H9 (cell line): ENCODE measurements at regions not wholly inside any gene's neighbourhood (a gene's known extent, or its start where the extent isn't known, plus 50 kb on each side); places are given as distances from the start of the nearest gene placed in this dataset.

Experiments
- DNase-seq: peaks from one replicate; pipeline ENCODE4 v3.0.0-alpha.2; 2017
- H2AFZ ChIP-seq: one replicate; pipeline ENCODE4 v1.6.1; 2013; ENCODE audit warnings: mild to moderate bottlenecking, low read length, control low read depth, moderate library complexity
- H2AK5ac ChIP-seq: 2 replicates; pipeline ENCODE4 v1.6.1; 2013; ENCODE audit warnings: low read length, control low read depth, mixed read lengths; ENCODE audit not compliant: insufficient read length
- H2BK120ac ChIP-seq: one replicate; pipeline ENCODE4 v1.6.1; 2013; ENCODE audit warnings: low read depth, mild to moderate bottlenecking, low read length, control low read depth, inconsistent platforms; ENCODE audit not compliant: poor library complexity, severe bottlenecking
- H2BK12ac ChIP-seq: 2 replicates; pipeline ENCODE4 v1.6.1; 2013; ENCODE audit warnings: low read length, control low read depth, mixed read lengths, low read depth; ENCODE audit not compliant: insufficient read length
- H2BK15ac ChIP-seq: 2 replicates; pipeline ENCODE4 v1.6.1; 2013; ENCODE audit warnings: low read depth, low read length, control low read depth
- H2BK20ac ChIP-seq: one replicate; pipeline ENCODE4 v1.6.1; 2013; ENCODE audit warnings: low read depth, mild to moderate bottlenecking, low read length, control low read depth, inconsistent platforms; ENCODE audit not compliant: poor library complexity, severe bottlenecking
- H2BK5ac ChIP-seq: 2 replicates; pipeline ENCODE4 v1.6.1; 2013; ENCODE audit warnings: low read length, control low read depth, mixed read lengths; ENCODE audit not compliant: insufficient read length
- H3K14ac ChIP-seq: 2 replicates; pipeline ENCODE4 v1.6.1; 2013; ENCODE audit warnings: low read length, control low read depth; ENCODE audit not compliant: insufficient read depth
- H3K18ac ChIP-seq: 2 replicates; pipeline ENCODE4 v1.6.1; 2013; ENCODE audit warnings: low read depth, mild to moderate bottlenecking, mixed read lengths, low read length, control low read depth; ENCODE audit not compliant: insufficient read length
- H3K23ac ChIP-seq: 2 replicates; pipeline ENCODE4 v1.6.1; 2013; ENCODE audit warnings: low read length, control low read depth, mixed read lengths, low read depth; ENCODE audit not compliant: insufficient read length
- H3K23me2 ChIP-seq: 2 replicates; pipeline ENCODE4 v1.6.1; 2013; ENCODE audit warnings: low read depth, mild to moderate bottlenecking, mixed read lengths, low read length, control low read depth; ENCODE audit not compliant: insufficient read length, poor library complexity, severe bottlenecking
- H3K27ac ChIP-seq: 2 replicates; pipeline ENCODE4 v1.5.1; 2013; ENCODE audit warnings: low read length, control low read depth, mixed read lengths, low read depth; ENCODE audit not compliant: insufficient read length
- H3K27me3 ChIP-seq: 2 replicates; pipeline ENCODE4 v1.6.1; 2013; ENCODE audit warnings: low read length, control low read depth, inconsistent platforms; ENCODE audit not compliant: insufficient read depth
- H3K4ac ChIP-seq: 2 replicates; pipeline ENCODE4 v1.6.1; 2013; ENCODE audit warnings: low read depth, mild to moderate bottlenecking, control low read depth, inconsistent platforms, low read length, moderate library complexity
- H3K4me1 ChIP-seq: 2 replicates; pipeline ENCODE4 v1.6.1; 2013; ENCODE audit warnings: low read length, control low read depth, inconsistent platforms; ENCODE audit not compliant: insufficient read depth
- H3K4me2 ChIP-seq: 2 replicates; pipeline ENCODE4 v1.6.1; 2013; ENCODE audit warnings: low read length, control low read depth, mixed read lengths; ENCODE audit not compliant: insufficient read length, insufficient read depth
- H3K56ac ChIP-seq: 2 replicates; pipeline ENCODE4 v1.6.1; 2013; ENCODE audit warnings: low read depth, mild to moderate bottlenecking, mixed read lengths, low read length, control low read depth; ENCODE audit not compliant: insufficient read length
- H3K79me1 ChIP-seq: 2 replicates; pipeline ENCODE4 v1.6.1; 2013; ENCODE audit warnings: low read depth, mild to moderate bottlenecking, moderate library complexity, low read length, control low read depth, inconsistent platforms; ENCODE audit not compliant: insufficient read depth, poor library complexity, severe bottlenecking
- H3K79me2 ChIP-seq: 2 replicates; pipeline ENCODE4 v1.6.1; 2013; ENCODE audit warnings: low read length, control low read depth, inconsistent platforms; ENCODE audit not compliant: insufficient read depth
- H3K9ac ChIP-seq: 2 replicates; pipeline ENCODE4 v1.6.1; 2013; ENCODE audit warnings: low read length, control low read depth, mixed read lengths; ENCODE audit not compliant: insufficient read length; ENCODE audit errors: extremely low read depth
- H3K9me3 ChIP-seq: one replicate; pipeline ENCODE4 v1.6.1; 2013; ENCODE audit warnings: low read depth, low read length, inconsistent platforms; ENCODE audit not compliant: control insufficient read depth
- H3T11ph ChIP-seq: one replicate; pipeline ENCODE4 v1.6.1; 2013; ENCODE audit warnings: mild to moderate bottlenecking, low read length, control low read depth, inconsistent platforms
- H4K20me1 ChIP-seq: one replicate; pipeline ENCODE4 v1.6.1; 2013; ENCODE audit not compliant: control insufficient read depth, insufficient read length, insufficient read depth
- H4K5ac ChIP-seq: 2 replicates; pipeline ENCODE4 v1.6.1; 2013; ENCODE audit warnings: low read depth, mild to moderate bottlenecking, mixed read lengths, low read length, control low read depth; ENCODE audit not compliant: insufficient read length
- H4K8ac ChIP-seq: replicated peaks from 2 replicates; pipeline ENCODE4 v1.6.1; 2013; ENCODE audit warnings: low read length, control low read depth, mixed read lengths, low read depth; ENCODE audit not compliant: insufficient read length
- H4K91ac ChIP-seq: 2 replicates; pipeline ENCODE4 v1.6.1; 2013; ENCODE audit warnings: low read depth, mild to moderate bottlenecking, moderate library complexity, mixed read lengths, low read length, control low read depth; ENCODE audit not compliant: insufficient read length
- H3K27ac Mint-ChIP-seq, 3 experiments: 2 replicates in 2 of 3; 3 replicates in 1 of 3; pipeline ENCODE4 v1.8.0; 2020 to 2021; ENCODE audit warnings: mixed read lengths in 3 of 3, mild to moderate bottlenecking in 1 of 3, moderate library complexity in 1 of 3
- H3K27me3 Mint-ChIP-seq: 2 replicates; pipeline ENCODE4 v1.8.0; 2021; ENCODE audit warnings: low read depth, mild to moderate bottlenecking, moderate library complexity, mixed read lengths
- H3K36me3 Mint-ChIP-seq, 3 experiments: 2 replicates in 2 of 3; 3 replicates in 1 of 3; pipeline ENCODE4 v1.8.0; 2020 to 2021; ENCODE audit warnings: low read depth in 3 of 3, mixed read lengths in 3 of 3; ENCODE audit not compliant: insufficient read depth in 1 of 3
- H3K4me1 Mint-ChIP-seq, 2 experiments: 2 replicates each; pipeline ENCODE4 v1.8.0; 2020; ENCODE audit warnings: mixed read lengths in 2 of 2
- H3K4me3 Mint-ChIP-seq, 2 experiments: 2 replicates in 1 of 2; 3 replicates in 1 of 2; pipeline ENCODE4 v1.8.0; 2020 to 2021; ENCODE audit warnings: mild to moderate bottlenecking in 2 of 2, mixed read lengths in 2 of 2, moderate library complexity in 1 of 2
- H3K9me3 Mint-ChIP-seq, 2 experiments: 2 replicates in 1 of 2; 3 replicates in 1 of 2; pipeline ENCODE4 v1.8.0; 2020; ENCODE audit warnings: mild to moderate bottlenecking in 2 of 2, mixed read lengths in 2 of 2, moderate library complexity in 1 of 2
- TF ChIP-seq, protein P1 (sequence below): fragments of 200-600 bp; sonication (generic); conservative IDR thresholded peaks from 3 replicates; pipeline ENCODE4 v1.8.0; 2021; ENCODE audit warnings: antibody characterized with exemption, mild to moderate bottlenecking

GRCh38 chr7:17624379-17624778 lies 315.9 kb downstream of the SNX13 start:
- no peaks in the 10 kb centered on the region for H3K79me2 ChIP-seq
- H3K27ac ChIP-seq, result no peak overlapping the region
- H3K9me3 ChIP-seq, result no peaks in the 10 kb centered on the region
- no peak overlapping the region for H2AK5ac ChIP-seq
- H3K27me3 ChIP-seq, result no peaks in the 10 kb centered on the region
- H2BK5ac ChIP-seq, result no peak overlapping the region
- DNase-seq, result no peak
- H2AFZ ChIP-seq, result no peak overlapping the region
- H3T11ph ChIP-seq, result no peak overlapping the region
- no peaks in the 10 kb centered on the region for H4K20me1 ChIP-seq
- no peak overlapping the region for H3K4ac ChIP-seq
- H3K23ac ChIP-seq, result no peak overlapping the region
- no peak overlapping the region for H2BK15ac ChIP-seq
- H3K23me2 ChIP-seq, result no peaks in the 10 kb centered on the region
- no peak overlapping the region for H3K18ac ChIP-seq
- H4K91ac ChIP-seq, result no peak overlapping the region
- TF ChIP-seq, protein P1, sequence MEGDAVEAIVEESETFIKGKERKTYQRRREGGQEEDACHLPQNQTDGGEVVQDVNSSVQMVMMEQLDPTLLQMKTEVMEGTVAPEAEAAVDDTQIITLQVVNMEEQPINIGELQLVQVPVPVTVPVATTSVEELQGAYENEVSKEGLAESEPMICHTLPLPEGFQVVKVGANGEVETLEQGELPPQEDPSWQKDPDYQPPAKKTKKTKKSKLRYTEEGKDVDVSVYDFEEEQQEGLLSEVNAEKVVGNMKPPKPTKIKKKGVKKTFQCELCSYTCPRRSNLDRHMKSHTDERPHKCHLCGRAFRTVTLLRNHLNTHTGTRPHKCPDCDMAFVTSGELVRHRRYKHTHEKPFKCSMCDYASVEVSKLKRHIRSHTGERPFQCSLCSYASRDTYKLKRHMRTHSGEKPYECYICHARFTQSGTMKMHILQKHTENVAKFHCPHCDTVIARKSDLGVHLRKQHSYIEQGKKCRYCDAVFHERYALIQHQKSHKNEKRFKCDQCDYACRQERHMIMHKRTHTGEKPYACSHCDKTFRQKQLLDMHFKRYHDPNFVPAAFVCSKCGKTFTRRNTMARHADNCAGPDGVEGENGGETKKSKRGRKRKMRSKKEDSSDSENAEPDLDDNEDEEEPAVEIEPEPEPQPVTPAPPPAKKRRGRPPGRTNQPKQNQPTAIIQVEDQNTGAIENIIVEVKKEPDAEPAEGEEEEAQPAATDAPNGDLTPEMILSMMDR, result no peak
- no peak overlapping the region for H3K27ac Mint-ChIP-seq
- H2BK12ac ChIP-seq, result no peak overlapping the region
- H4K8ac ChIP-seq, result no peak overlapping the region
- no peak overlapping the region for H2BK120ac ChIP-seq
- no peaks in the 10 kb centered on the region for H3K79me1 ChIP-seq
- no peaks in the 10 kb centered on the region for H3K36me3 Mint-ChIP-seq
- no peak overlapping the region for H3K4me2 ChIP-seq
- no peak overlapping the region for H3K9ac ChIP-seq
- no peak overlapping the region for H3K4me3 Mint-ChIP-seq
- H3K4me1 Mint-ChIP-seq, result peaks cover 0 to 9% of the 10 kb centered on the region in 2 experiments; a peak in 1 of 4 replicates
- H3K27me3 Mint-ChIP-seq, result no peaks in the 10 kb centered on the region
- H3K9me3 Mint-ChIP-seq, result no peaks in the 10 kb centered on the region
- no peak overlapping the region for H2BK20ac ChIP-seq
- H3K4me1 ChIP-seq, result no peaks in the 10 kb centered on the region
- H3K14ac ChIP-seq, result no peak overlapping the region
- no peak overlapping the region for H3K56ac ChIP-seq
- H4K5ac ChIP-seq, result no peak overlapping the region
